NCI-H748 (cell line): ENCODE measurements at regions not wholly inside any gene's neighbourhood (a gene's known extent, or its start where the extent isn't known, plus 50 kb on each side); places are given as distances from the start of the nearest gene placed in this dataset.

Experiments used
- DNase-seq: peaks from one replicate; lab custom pipeline; 2025; ENCODE audit not compliant: unreplicated experiment; lab: John Stamatoyannopoulos, UW

DNA sequence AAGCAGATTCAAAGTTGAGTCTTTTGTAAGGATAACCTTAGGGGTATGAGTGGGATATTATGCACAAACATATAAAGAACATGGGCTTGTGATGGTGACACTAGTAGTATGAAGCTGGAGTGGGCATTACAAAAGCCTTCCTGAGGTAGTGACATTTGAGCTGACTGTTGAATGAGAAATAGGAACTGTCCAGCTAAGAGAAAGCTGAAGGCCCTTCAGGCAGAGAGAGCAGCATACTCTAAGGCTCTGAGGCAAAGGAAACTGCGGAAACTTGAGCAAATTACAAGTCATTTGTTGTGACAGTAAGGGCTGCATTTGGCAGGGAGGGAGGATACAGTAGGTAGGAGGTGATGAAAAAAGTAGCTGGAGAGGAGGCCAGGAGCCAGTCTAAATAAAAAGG, 190.7 kb upstream of the CD96 start:
- no peak for DNase-seq

DNA sequence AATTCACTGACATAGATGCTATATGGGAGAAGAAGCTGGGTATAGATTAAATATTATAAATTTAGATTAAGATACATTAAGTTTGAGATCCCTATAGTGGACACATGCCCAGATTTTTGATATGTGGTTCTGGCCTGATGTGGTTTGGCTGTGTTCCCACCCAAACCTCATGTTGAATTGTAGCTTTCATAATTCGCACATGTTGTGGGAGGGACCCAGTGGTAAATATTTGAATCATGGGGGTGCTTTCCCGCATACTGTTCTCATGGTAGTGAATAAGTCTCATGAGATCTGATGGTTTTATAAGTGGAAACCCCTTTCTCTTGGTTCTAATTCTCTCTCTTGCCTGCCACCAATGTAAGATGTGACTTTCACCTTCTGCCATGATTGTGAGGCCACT, 189.4 kb upstream of the CD96 start:
- DNase-seq = no peak

DNA sequence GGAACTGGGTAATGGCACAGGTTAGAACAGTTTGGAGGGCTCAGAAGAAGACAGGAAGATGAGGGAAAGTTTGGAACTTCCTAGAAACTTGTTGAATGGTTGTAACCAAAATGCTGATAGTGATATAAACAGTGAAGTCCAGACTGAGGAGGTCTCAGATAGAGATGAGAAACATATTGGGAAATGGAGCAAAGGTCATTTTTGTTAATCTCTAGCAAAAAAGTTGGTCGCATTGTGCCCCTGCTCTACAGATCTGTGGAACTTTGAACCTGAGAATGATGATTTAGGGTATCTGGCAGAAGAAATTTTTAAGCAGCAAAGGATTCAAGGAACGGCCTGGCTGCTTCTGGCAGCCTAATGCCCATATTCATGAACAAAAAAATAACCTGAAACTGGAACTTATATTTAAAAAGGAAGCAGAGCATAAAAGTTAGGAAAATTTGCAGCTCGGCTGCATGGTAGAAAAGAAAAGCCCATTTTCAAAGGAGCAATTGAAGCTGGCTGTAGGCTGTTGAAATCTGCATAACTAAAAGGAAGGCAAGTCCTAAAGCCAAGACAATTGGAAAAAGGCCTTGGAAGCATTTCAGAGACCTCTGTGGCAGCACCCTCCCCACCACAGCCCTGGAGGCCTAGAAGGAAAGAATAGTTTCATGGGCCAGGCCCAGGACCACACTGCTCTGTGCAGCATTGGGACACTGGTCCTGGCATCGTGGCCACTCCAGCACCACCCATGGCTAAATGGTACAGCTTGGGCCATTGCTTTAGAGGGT, 182.6 kb upstream of the CD96 start:
- no peak for DNase-seq

DNA sequence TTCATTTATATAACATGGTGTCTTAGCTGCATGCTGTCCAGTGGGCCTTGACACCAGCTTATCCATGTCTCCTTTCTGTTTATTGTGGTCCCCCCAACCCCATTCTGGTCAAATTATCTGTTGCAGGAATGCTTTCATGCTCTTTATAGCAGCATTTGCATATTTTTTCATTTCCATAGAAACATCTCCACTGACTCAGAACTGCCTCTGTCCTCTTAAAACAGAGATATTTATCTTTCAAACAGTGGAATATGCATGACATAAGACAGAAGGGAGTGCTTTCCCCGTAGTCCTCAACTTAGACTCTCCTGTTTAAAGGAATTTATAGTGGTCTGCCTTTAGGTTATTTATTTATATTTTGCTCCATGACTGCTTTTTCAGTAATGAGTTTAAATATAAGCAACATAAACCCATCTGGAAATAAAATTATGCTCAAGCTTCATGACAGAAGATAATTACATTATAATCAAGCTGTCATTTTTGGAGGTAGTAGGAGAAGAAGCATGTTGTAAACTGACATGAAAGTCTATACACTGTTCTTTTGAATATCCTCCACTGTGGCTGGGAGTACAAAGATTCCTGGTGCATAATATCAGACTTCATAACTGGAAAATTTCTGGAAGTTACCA, 179.5 kb upstream of the CD96 start:
- no peak for DNase-seq

DNA sequence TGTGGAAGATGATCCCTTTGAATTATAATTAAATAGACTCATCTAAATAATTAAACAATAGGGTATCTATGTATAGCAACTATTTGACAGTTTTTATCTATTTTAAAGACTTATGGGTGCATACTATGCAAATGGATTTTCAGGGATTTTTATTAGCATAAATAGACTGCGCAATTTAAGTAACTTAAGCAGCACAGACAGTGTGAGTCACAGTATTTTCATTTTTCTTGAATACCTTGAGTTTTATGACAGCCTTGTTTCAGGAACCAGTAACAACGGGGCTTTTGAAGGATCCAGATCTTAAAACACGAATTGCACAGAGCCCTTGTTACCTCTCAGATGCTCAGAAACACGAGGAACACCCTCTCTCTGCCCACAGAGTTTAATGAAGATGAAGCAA, 175.5 kb upstream of the CD96 start:
- DNase-seq = no peak

DNA sequence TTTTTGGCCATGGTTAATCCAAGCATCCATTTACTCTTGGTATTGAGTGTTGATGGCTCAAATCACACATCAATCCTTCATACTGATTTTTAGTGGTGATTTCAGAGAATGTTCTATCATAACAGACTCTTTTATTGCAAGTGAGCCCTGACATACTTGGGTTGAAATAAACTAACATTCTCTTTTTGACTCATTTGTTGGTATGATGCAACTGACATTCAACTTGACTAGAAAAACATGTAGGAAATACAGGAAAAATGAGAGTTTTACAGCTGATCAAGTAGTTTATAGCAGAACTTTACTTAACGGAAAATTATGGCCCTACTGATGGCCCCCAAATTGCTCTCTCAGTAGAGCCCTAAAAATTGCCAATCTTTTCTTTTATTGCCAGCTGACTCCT, 173.9 kb upstream of the CD96 start:
- DNase-seq = no peak

DNA sequence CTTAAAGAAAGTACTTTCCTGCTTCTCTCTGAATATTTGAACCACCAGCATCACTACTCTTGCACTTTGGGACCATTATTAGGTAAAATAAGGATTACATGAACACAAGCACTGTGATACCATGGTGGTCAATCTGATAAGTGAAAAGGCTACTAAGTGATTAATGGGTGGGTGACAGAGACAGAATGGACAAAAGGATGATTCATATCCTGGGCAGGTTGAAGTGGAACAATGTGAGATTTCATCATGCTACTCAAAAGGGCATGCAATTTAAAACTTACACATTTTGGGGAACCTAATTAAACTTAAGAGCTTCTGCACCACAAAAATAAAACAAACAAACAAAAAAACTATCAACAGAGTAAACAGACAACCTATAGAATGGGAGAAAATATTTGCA, 172.0 kb upstream of the CD96 start:
- no peak for DNase-seq

DNA sequence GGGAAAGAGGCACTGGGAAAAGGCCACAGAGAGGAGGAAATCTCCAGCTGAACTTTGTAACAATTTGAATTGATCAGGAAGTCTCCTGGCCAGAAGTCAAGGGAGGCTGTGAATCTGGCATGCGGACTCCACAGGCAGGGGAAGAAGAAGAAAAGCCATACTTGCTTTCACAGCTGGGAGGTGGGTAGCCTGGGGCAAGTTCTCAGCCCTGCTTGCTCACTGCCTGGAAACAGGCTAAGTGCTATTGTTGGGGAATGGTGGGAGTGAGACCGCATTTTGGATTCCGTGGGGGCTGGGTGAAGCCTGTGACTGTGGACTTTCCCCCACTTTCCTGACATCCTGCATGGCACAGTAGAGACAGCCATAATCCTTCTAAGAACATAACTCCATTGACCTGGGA, 168.8 kb upstream of the CD96 start:
- no peak for DNase-seq

DNA sequence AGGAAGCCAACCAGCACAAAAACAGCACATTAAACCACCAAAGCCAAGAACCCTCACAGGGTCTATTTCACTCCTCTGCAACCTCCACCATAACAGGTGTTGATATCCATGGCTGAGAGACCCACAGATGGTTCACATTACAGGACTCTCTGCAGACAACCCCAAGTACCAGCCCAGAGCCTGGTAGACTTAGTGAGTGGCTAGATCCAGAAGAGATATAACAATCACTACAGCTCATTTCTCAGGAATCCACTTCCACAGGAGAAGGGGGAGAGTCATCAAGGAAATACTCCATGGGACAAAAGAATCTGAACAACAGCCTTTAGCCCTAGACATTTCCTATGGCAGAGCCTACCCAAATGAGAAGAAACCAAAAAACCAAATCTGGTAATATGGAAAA, 168.1 kb upstream of the CD96 start:
- no peak for DNase-seq

DNA sequence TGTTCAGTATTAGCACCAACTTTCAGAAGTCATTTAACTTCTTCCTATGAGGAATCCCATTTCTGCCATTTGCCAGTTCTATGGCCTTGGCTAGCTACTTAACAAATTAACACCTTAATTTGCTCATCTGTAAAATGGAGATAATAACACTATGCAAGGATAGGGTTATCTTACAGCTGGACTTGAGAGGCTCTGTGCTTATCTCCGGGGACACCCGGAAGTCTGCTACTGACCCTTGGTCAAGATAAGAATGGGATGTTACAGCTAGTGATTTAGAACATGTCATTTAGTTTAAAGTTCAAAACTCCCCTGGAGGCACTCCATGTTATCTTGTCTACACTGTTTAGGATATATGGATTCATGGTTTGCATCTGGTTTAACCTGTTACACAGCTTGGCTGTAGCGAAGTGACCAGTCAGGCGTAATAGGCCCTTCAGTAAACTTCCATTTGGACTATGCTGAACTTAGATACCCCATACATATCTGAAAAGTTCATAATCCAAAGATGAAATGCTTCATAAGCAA, 156.0 kb upstream of the CD96 start:
- no peak for DNase-seq

DNA sequence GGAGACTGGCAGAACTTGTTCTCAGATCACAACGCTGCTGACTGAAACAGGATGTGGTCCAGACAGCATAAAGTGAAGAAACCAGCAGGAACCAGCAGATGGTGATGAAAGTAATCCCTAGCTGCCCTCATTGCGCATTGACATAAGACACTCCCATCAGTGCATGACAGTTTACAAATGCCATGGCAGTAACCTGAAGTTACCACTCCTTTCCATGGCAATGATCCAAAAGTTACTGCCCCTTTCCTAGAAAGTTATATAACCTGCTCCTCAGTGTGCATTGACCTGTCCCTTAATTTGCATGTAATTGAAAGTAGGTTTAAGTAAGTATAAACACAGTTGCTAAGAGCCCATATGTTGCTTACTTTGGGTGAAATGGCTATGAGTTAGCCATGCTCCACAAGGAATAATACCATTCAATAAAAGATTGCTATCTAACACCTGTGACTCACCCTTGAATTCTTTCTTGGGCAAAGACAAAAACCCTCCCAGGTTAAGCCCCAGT, 149.1 kb upstream of the CD96 start:
- peak; percentile 82 for DNase-seq

DNA sequence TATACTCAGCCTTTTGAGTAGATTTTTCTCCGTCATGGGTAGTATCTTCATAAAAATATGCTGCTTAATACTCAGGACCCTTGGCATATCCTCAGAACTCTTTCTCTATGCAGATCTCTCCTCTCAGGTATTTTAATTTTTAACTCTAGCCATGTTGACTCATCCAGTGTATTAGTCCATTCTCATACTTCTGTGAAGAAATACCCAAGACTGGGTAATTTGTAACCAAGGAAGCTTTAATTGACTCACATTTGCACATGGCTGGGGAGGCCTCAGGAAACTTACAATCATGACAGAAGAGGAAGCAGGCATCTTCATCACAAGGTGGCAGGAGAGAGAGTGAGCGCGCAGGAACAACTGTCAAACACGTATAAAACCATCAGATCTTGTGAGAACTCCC, 129.3 kb upstream of the CD96 start:
- no peak for DNase-seq

DNA sequence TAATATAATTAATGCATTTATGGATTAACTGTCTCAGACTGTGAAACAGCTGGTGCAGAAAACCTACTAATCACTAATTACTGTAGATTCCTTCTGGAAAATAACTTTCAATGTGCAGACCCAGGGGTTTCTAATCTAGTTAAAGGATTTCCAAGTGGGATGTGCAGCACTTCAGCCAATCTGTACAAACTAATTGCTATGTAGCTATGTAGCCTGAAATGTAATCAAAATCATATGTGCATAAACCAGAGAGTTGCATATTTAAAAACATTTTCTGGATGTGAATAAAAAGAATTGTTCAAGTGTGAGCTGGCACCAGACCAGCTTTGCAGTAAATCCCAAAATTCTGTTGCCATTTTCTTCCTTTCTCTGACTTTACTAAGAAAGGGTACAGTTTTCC, 127.5 kb upstream of the CD96 start:
- no peak for DNase-seq

DNA sequence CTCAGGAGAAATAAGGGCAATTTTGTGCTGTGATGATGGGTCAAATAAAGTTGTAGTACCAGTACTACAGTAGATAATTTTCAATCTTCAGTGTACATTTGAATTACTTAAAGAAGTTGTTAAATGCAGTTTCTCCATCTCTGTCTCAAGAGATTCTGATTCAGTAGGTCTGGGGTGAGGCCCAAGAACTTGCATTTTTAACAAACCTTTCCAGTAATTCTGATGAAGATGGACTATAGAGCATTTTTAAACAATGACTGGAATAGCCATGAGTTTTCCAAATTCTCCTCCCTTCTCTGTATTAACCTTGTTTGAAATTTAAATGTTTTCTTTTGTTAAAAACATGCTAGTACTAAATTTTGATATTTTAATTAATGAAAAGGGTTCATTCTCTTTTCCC, 127.0 kb upstream of the CD96 start:
- DNase-seq = no peak

DNA sequence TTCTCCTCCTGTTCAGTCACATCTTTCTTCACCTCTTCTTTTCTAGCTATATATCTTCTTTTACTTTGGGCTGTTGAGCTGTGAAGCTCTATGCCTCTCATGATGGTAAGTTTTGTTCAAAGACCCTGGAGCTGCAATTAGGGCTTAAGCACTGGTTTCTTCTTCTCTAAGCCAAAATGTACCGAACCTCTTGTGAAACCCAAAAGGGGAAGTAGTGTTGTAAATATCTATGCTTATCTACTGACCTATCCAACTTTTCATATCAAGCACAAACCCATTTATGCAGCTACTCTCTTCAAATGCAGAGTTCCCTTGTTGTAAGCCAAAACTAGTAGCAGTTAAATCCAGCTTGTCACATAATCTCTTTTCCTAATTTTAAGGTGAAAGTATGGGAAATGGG, 123.6 kb upstream of the CD96 start:
- no peak for DNase-seq

DNA sequence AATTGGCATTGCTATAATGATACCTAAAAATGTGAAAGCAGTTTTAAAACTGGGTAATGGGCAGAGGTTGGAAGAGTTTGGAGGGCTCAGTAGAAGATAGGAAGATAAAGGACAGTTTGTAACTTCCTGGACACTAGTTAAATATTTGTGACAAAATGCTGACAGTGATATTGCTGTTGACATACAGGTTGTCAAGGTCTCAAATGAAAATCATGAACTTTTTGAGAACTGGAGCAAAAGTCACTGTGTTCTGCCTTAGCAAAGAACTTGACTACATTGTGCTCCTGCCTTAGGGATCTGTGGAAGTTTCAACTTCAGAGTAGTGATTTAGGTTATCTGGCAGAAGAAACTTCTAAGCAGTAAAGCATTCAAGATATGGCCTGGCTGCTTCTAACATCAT, 113.7 kb upstream of the CD96 start:
- DNase-seq = no peak

DNA sequence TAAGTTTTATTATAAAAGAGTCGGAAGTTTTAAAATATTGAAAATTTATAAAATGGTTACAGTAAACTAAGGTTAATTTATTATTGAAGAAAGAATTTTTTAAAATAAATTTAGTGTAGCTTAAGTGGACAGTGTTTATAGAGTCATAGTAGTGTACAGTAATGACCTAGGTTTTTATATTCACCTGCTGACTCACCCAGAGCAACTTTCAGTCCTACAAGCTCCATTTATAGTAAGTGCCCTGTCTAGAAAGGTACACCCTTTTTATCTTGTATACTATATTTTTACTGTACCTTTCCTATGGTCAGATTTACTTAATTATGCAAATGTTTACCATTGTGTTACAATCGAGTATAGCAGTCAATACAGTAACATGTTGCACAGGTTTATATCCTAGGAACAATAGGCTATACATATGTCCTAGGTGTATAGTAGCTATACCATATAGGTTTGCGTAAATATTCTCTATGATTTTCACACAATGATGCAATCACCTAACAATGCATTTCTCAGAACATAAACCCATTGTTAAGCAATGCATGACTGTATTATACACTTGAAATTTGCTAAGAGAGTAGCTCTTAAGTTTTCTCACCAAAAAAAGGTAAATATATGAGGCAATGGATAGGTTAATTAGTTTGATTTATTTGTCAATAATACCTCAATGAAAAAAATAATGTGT, 106.9 kb upstream of the CD96 start:
- no peak for DNase-seq

DNA sequence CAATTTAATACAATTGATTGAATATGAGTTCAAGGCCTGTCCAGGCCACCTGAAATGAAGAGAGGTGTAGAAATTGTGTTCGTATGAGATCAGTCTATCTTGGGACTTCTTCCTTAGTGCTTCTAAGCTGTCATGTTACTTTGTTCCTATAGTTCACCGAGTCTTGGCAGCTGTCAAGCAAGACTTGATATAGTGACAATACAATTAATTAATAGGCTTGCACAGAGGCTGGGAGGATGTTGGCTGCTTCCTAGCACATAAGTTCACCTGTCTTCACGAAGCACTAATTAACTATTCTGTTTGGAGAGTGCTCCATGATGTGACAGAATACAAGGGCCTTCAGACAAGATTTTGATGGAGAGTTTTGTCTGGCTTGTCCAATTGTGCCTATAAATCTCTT, 103.7 kb upstream of the CD96 start:
- DNase-seq = no peak

DNA sequence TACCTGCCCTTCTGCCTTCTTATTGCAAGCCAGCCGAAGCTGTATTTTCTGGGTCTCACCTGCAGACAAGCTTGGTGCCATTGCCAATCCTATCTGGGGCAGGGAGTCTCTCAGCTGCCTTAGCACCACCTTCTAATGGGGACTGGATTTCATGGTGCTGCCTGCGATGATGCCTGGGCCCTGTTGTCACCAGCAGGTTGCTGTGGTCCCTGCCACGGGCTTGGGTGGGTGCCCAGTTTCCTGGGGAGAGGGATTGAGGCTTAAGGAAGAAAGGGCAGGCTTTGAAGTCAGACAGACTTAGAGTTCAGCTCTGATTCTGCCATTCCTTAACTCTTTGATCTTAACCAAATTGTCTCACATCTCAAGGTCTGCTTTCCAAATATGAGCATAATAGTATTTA, 87.4 kb upstream of the CD96 start:
- DNase-seq = no peak

DNA sequence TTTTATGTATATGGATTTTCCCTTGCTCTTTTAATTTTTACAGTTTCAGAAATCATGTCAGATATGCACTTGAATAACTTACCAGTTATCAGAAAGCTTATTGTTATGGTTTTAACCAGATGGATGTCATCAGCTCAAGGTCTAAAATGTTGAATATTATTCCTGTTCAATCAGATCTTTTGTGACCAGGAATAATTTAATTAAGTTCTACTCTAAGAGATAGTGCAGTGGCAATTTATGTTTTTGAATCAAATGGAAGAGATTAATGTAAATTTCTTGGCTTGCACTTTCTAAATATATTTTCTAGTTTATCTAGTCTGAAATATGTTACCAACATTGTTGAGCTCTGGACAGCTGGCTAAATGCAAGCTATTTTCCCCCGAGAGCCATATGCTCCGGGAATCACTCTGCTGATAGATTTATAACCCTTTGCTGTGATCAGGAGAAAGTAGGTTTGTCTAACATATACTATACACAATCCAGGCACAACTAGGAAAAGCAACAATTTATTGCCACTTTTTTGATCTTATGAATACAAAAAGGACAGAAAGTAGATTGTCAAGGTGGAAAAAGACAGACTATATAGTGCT, 76.8 kb upstream of the CD96 start:
- DNase-seq = no peak

DNA sequence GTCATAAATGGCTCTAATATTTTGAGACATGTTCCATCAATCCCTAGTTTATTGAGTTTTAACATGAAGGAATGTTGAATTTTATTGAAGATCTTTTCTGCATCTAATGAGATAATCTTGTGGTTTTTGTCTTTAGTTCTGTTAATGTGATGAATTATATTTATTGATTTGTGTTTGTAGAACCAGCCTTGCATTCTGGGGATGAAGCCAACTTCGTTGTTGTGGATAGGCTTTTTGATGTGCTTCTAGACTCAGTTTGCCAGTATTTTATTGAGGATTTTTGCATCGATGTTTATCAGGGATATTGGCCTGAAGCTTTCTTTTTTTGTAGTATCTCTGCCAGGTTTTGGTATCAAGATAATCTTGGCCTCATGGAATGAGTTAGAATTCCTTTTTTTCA, 72.0 kb upstream of the CD96 start:
- no peak for DNase-seq

DNA sequence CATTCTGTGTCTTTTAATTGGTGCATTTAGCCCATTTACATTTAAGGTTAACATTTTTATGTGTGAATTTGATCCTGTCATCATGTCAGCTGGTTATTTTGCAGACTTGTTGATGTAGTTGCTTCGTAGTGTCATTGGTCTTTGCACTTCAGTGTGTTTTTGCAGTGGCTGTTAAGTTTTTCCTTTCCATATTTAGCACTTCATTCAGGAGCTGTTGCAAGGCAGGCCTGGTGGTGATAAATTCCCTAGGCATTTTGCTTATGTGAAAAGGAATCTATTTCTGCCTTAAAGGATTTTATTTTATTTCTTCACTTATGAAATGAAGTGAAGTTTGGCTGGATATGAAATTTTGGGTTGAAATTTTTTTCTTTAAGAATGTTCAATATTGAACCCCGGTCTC, 70.2 kb upstream of the CD96 start:
- DNase-seq = no peak
